ENCODE measurements at regions not wholly inside any gene's neighbourhood (a gene's known extent, or its start where the extent isn't known, plus 50 kb on each side); places are given as distances from the start of the nearest gene placed in this dataset.

DNA sequence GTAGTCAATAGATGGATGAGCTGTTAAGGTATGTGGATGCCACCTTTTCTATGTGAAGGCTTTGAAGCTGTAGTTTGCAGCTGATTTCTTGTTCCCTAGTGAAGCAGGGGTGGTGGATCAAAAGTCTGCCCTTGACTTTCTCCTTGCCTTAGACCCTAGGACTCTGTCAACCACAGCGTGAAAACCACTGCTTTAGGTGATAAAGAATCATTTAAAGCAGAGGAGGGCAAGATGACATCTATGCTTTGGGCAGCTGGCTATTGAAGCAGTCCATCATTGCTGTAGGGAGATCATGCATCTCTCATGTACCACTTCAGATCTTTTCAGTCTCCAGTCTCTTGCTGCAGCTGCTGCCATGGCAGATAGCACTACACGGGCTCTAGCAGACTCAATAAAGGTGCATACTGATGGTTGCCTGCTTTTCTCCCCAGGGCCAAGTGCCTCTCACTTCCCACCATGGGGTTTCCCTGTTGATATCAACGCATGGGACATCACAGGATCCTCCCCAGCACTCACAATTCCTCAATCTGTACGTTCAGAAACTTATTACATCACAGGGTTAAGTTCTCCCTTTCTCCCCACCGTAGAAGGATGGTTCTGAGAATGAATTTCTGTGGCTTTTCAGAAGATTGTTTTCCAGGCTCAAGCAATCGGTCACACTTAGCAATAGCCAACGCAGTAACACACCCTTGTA, 122.0 kb upstream of the STMND1 start:
- TF ChIP-seq CBX2 (IDR thresholded peaks at IDR 0.05; ENCODE audit: borderline replicate concordance, low read depth) (no peak), REST (IDR thresholded peaks at IDR 0.05) (no peak), SMC3 (IDR thresholded peaks at IDR 0.05) (no peak), POLR2A (IDR thresholded peaks at IDR 0.05; ENCODE audit: low read length) (no peak), HDAC2 (IDR thresholded peaks at IDR 0.05) (no peak), CEBPB (IDR thresholded peaks at IDR 0.05) (no peak)
- TF ChIP-seq, protein P1, sequence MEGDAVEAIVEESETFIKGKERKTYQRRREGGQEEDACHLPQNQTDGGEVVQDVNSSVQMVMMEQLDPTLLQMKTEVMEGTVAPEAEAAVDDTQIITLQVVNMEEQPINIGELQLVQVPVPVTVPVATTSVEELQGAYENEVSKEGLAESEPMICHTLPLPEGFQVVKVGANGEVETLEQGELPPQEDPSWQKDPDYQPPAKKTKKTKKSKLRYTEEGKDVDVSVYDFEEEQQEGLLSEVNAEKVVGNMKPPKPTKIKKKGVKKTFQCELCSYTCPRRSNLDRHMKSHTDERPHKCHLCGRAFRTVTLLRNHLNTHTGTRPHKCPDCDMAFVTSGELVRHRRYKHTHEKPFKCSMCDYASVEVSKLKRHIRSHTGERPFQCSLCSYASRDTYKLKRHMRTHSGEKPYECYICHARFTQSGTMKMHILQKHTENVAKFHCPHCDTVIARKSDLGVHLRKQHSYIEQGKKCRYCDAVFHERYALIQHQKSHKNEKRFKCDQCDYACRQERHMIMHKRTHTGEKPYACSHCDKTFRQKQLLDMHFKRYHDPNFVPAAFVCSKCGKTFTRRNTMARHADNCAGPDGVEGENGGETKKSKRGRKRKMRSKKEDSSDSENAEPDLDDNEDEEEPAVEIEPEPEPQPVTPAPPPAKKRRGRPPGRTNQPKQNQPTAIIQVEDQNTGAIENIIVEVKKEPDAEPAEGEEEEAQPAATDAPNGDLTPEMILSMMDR (IDR thresholded peaks at IDR 0.05), result no peak
- TF ChIP-seq, protein P2, sequence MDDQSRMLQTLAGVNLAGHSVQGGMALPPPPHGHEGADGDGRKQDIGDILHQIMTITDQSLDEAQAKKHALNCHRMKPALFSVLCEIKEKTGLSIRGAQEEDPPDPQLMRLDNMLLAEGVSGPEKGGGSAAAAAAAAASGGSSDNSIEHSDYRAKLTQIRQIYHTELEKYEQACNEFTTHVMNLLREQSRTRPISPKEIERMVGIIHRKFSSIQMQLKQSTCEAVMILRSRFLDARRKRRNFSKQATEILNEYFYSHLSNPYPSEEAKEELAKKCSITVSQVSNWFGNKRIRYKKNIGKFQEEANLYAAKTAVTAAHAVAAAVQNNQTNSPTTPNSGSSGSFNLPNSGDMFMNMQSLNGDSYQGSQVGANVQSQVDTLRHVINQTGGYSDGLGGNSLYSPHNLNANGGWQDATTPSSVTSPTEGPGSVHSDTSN (IDR thresholded peaks at IDR 0.05), result no peak
